Mucosa of stomach (tissue), 1 donor: ENCODE measurements at regions not wholly inside any gene's neighbourhood (a gene's known extent, or its start where the extent isn't known, plus 50 kb on each side); places are given as distances from the start of the nearest gene placed in this dataset.

Experiments
- H3K27me3 ChIP-seq: one replicate; pipeline ENCODE4 v1.7.0; 2013; ENCODE audit warnings: mild to moderate bottlenecking, low read length; ENCODE audit not compliant: control insufficient read depth, insufficient read depth
- H3K36me3 ChIP-seq: one replicate; pipeline ENCODE4 v1.7.0; 2013; ENCODE audit warnings: low read length; ENCODE audit not compliant: control insufficient read depth, insufficient read depth
- H3K4me1 ChIP-seq: one replicate; pipeline ENCODE4 v1.7.0; 2013; ENCODE audit warnings: mild to moderate bottlenecking, low read length; ENCODE audit not compliant: control insufficient read depth, insufficient read depth
- H3K4me3 ChIP-seq: one replicate; pipeline ENCODE4 v1.7.0; 2013; ENCODE audit warnings: low read length
- H3K9ac ChIP-seq: one replicate; pipeline ENCODE4 v1.7.0; 2013; ENCODE audit warnings: mild to moderate bottlenecking, low read length, moderate library complexity
- H3K9me3 ChIP-seq: one replicate; pipeline ENCODE4 v1.7.0; 2013; ENCODE audit warnings: mild to moderate bottlenecking, low read length, moderate library complexity; ENCODE audit not compliant: control insufficient read depth
- donor health status: Pancreatic carcinoma.

- H3K27me3 ChIP-seq, result no peaks in the 10 kb centered on the region
These were observed 254.8 kb downstream of the NSG2 start for GRCh38 chr5:174300118-174300940.

DNA sequence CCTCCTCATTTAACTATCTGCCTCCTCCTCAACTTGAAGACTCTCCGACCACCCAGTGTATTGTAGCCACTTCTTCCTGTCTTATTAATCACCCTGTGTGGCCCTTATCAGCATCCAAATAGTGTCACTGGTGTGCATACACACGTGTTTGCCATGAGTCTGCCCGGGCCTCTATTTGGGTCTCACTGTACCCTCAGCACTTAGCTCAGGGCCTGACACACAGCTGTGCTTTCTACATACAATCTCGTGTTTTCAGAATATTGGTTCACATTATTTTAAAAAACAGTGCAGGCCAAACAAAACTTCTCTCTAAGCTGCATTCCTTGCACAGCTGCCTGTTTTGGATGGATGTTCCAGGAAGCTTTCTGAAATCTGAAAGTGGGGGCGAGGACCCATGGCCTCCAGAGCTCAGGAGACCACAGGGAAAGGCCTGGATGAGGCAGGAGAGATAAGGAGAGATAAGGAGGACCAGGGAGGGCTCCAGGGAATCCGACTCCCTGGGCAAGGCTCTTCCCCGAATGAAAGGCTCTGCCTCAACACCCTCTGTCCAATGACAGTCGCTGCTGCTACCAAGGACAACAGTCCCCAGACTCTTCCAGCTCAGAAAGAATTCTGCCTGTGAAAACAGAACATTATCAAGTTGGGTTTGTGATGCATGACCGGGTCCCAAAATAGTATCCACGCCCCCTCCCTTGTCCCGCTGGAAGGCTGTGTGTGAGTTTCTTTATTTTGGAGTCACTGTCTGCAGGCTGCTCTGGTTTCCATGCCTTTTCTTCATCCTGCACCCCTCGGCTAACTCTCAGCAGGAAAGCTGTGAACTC is 255.6 kb downstream of the NSG2 start:
- Histone ChIP-seq H3K4me3 (no peak overlapping the region), H3K27me3 (no peaks in the 10 kb centered on the region), H3K36me3 (no peaks in the 10 kb centered on the region), H3K4me1 (no peaks in the 10 kb centered on the region), H3K9me3 (no peaks in the 10 kb centered on the region), H3K9ac (no peak overlapping the region)

More at GRCh38 chr5:174300118-174300940, 254.8 kb downstream of the NSG2 start:
- Histone ChIP-seq H3K36me3 (no peaks in the 10 kb centered on the region), H3K4me3 (no peak overlapping the region), H3K9ac (no peak overlapping the region), H3K4me1 (no peaks in the 10 kb centered on the region), H3K9me3 (no peaks in the 10 kb centered on the region)

DNA sequence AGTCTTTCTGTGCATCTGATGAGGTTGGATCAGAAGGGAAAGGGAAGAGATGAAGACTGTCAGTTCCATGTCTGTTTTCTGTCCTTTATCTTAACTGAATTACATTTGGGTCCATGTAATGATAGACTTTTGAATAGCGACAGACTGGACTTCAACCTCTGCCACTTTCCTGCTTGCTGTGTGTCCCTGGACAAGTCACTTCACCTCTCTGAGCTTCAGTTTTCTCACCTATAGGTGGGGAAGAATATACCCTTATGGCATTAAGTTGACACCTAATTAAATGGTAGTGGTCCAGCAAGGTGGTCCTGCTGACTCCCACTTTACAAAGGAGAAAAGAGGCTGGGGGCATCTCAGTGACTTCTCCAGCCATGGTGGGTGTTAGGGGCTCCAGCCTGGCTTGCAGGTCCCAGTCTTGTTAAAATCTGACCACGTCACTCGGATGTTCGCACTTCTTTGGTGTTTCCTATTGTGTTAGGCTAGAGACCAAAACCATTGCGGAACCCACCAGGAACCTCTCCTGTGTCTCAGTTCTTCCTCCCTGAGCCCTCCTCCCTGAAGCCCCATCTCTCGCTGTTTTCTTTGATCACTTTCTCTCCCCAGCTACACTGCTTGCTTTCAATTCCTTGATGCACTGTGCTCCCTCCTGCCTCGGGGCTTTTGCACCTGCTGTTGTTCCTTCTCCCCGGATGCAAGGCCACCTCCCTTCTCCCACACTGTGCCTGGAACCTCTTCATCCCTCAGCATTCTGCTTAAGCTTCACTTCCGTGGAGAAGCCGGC is 256.5 kb downstream of the NSG2 start:
- Histone ChIP-seq H3K4me1 (no peaks in the 10 kb centered on the region), H3K36me3 (no peaks in the 10 kb centered on the region), H3K4me3 (no peak overlapping the region), H3K27me3 (no peaks in the 10 kb centered on the region), H3K9ac (no peak overlapping the region), H3K9me3 (no peaks in the 10 kb centered on the region)

DNA sequence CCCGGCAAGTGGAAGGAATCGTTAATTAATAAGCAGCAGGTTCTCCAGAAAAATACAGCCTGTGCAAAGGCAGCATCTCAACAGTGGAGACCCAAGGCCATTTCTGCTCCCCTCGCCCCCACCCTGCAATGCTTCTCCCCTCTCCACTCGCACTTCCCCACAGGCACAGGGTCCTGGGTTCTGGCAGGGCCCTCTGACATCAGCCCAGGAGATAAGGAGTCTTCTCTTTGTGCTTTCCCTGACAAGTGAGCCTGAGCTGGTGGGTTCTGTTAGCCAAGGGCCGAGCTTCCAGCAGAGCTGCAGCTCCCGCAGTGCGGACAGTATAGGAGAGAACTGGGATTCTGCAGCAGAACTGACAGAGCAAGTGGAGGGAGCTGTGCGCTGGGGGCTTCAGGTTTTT is 257.5 kb downstream of the NSG2 start:
- no peaks in the 10 kb centered on the region for H3K9me3 ChIP-seq
- H3K36me3 ChIP-seq, result no peaks in the 10 kb centered on the region
- H3K9ac ChIP-seq, result no peak overlapping the region
- no peak overlapping the region for H3K4me3 ChIP-seq
- no peaks in the 10 kb centered on the region for H3K27me3 ChIP-seq
- H3K4me1 ChIP-seq, result no peaks in the 10 kb centered on the region

GRCh38 chr5:174303437-174304045 is 258.0 kb downstream of the NSG2 start:
- H3K27me3 ChIP-seq, result no peaks in the 10 kb centered on the region
- H3K36me3 ChIP-seq, result no peaks in the 10 kb centered on the region
- no peaks in the 10 kb centered on the region for H3K4me1 ChIP-seq
- H3K9ac ChIP-seq, result no peak overlapping the region
- H3K4me3 ChIP-seq, result no peak overlapping the region
- no peaks in the 10 kb centered on the region for H3K9me3 ChIP-seq

DNA sequence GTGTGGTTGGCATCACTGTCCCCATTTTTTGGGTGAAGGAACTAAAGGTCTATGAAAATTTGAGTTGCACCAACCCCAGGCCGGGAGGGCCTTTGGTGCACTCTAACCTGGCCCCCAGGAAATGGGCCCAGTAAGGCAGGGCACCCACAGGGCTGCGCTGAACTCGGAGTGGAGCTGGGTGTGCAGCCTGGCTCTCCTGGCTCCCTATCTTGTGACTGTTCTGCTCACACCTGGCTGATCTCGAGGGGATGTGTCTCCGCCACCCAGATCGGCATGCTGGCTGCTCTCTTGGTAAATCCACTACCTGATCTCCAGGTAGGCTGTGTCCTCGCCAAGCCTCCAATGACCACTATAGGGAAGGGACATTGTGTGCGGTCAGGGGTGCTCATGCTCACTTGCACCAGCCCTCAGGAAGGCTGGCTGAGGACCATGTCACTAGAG is 259.8 kb downstream of the NSG2 start:
- Histone ChIP-seq H3K4me3 (no peak overlapping the region), H3K27me3 (no peaks in the 10 kb centered on the region), H3K36me3 (no peaks in the 10 kb centered on the region), H3K4me1 (no peaks in the 10 kb centered on the region), H3K9me3 (no peaks in the 10 kb centered on the region), H3K9ac (no peak overlapping the region)

DNA sequence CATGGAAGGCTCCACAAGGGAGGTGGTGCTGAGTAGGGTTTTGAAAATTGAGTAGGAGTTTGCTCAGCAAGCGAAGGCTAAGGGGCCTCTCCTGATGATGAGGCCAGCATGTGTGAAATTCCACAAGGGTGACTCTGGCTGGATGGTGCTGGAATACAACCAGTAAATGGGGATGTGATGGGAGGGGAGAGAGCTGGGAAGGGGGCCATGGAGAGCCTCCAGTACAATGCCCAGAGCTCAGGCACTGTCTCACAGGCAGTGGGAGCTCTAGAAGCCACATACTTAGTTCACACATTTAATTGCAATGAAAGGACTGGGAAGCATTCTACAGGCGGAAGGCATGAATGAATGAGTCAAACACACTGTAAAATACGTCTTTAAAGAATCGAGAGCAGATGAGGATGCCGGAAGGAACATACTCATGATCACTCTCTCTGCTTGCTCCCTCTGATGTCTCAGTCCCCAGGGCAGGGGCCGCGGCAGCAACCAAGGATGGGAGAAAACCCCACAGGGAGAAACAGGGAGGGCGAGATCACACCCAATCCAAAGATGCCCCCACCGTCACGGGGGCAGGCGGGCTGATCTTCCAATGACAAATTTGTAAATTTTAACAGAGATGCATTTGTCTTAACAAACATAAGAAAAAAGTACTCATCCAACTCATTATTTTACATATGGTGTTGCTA is 261.0 kb downstream of the NSG2 start:
- peaks cover 9% of the 10 kb centered on the region for H3K27me3 ChIP-seq
- no peaks in the 10 kb centered on the region for H3K9me3 ChIP-seq

DNA sequence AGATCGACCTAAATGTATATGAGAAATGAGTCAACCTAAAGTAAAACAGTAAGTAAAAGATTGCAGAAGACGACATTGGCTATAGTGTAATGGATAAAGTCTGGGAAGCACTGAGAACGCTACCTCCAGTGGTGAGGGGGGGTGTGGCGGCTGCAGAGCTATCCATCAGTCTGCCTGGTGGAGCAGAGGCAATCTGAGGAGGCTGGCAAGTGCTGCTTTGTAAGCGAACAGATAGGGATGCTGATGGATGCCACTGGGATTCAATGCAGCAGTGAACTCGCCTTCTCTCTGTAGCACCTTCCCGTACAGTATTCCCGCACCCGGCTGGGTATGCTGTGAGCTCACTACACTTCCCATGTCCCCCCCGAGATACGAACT is 261.5 kb downstream of the NSG2 start:
- Histone ChIP-seq H3K4me3 (no peak overlapping the region), H3K4me1 (peaks cover under 1% of the 10 kb centered on the region), H3K9ac (no peak overlapping the region), H3K27me3 (peaks cover 14% of the 10 kb centered on the region), H3K36me3 (no peaks in the 10 kb centered on the region), H3K9me3 (no peaks in the 10 kb centered on the region)

More for the DNA sequence above, 261.0 kb downstream of the NSG2 start:
- no peak overlapping the region for H3K9ac ChIP-seq
- no peak overlapping the region for H3K4me3 ChIP-seq
- H3K4me1 ChIP-seq, result no peaks in the 10 kb centered on the region
- H3K36me3 ChIP-seq, result no peaks in the 10 kb centered on the region

GRCh38 chr5:174307656-174308271 is 262.3 kb downstream of the NSG2 start:
- H3K4me1 ChIP-seq, result peaks cover 4% of the 10 kb centered on the region
- H3K27me3 ChIP-seq, result peaks cover 21% of the 10 kb centered on the region
- no peak overlapping the region for H3K9ac ChIP-seq

DNA sequence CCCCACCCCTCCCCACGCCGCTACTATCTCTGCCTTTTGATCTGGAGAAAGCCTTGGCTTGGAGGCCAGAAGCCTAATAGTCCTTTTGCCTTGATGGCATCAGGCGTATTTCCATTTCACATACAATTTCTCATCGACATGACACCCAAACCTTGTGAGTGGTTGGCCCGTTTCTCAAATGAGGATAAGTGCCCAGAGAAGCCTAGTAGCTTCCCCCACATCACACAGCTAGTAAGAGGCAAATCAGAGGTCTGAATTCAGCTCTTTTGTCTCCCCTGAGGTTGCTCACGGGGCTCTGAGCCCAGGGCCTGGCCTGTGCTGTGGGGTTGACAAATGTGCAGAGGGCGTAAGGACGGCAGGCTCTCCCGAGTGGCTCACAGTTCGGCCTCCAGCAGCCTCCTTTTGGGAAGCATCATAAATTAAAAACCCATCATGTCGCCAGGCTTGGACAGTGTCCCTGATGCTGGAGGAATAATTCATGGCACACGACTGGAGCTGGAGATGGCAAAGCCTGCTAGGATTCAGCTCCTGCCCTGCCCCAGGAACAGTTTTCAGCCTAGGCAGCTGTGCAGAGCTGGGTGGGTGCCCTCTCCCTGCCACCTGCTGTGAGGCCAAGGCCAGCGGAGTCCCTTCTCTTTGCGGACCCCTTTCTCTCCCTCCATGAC is 263.8 kb downstream of the NSG2 start:
- H3K9me3 ChIP-seq, result no peaks in the 10 kb centered on the region
- peaks cover 28% of the 10 kb centered on the region for H3K27me3 ChIP-seq
- no peak overlapping the region for H3K9ac ChIP-seq
- H3K4me1 ChIP-seq, result peaks cover 4% of the 10 kb centered on the region
- no peaks in the 10 kb centered on the region for H3K36me3 ChIP-seq
- no peak overlapping the region for H3K4me3 ChIP-seq

More at GRCh38 chr5:174307656-174308271, 262.3 kb downstream of the NSG2 start:
- no peaks in the 10 kb centered on the region for H3K36me3 ChIP-seq
- no peaks in the 10 kb centered on the region for H3K9me3 ChIP-seq
- H3K4me3 ChIP-seq, result no peak overlapping the region
